Myocyte (in vitro differentiated cells): ENCODE measurements at regions not wholly inside any gene's neighbourhood (a gene's known extent, or its start where the extent isn't known, plus 50 kb on each side); places are given as distances from the start of the nearest gene placed in this dataset.
A peak's percentile ranks its signal among the peaks of the same experiment; 100 is the strongest.
"Not testable (repeated sequence)": the region's sequence is repeated elsewhere in the genome, so short reads cannot be mapped to it uniquely, and the experiment has no call there.

ENCODE experiments used
- DNase-seq: peaks from one replicate; pipeline ENCODE4 v3.0.0-alpha.2; 2012; ENCODE audit warnings: low read depth

DNA sequence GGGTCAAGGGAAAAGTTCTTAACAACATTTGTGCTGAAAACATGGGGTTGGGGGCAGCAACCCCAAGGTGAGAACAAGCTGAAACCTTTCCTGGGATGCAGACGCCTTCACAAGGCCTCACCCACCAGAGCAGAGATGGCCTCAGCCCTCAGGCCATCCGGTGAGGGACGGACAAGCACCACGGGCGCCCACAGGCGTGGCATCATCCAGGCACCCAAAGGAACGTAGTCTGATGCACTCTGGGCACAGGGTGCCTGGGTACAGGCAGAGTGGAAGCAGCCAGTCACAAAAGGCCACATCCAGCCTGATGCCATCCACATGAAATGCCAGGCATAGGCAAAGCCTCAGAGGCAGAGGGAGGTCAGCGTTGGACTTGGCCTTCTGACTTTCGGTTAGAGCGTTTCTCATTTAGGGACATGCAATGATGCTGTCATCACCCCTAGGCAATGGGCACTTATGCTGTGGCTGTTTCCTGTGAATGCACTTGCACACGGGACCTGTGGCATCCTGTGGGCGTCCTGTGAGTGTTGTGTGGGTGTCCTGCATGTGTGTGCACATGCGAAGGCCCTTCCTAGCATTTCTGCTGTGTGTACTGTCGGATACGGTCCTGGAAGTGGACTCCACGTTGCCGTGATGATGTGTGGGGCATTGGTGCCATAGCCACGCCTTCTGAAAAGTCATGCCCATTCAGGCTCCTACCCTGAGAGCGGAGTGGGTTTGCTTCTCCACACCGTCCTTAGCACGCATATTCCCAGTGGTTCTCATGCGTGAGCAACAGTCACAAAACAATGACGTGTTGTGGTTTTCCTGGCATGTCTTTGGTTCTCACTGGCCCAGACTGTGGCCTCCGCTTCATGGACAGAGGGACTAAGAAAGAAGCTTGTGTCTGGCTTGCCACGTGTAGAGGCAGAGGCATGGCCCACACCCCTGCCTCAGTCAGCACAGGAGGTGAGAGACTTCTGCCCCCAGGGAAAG lies 52.7 kb upstream of the ZNF469 start:
- no peak for DNase-seq

DNA sequence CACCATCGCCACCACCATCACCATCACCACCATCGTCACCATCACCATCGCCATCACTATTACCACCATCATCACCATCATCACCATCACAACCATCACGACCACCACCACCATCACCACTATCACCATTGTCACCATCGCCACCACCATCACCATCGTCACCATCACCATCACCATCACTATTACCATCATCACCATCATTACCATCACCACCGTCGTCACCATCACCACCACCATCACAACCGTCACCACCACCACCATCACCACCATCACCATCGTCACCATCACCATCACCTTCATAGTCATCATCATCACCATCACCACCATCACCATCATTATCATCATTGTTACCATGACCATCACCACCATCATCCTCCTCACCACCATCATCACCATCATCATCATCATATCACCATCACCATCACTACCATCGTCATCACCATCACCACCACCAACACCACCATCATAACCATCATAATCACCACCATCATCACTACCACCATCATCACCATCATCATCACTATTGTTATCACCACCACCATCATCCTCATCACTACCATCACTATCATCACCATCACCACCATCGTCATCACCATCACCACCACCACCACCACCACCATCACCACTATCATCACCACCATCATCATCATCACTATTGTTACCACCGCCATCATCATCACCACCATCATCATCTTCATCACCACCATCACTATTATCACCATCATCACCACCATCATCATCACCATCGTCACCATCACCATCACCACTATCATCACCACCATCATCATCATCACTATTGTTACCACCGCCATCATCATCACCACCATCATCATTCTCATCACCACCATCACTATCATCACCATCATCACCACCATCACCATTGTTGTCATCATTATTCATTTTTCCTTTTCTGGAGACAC lies 51.5 kb upstream of the ZNF469 start:
- no peak for DNase-seq

DNA sequence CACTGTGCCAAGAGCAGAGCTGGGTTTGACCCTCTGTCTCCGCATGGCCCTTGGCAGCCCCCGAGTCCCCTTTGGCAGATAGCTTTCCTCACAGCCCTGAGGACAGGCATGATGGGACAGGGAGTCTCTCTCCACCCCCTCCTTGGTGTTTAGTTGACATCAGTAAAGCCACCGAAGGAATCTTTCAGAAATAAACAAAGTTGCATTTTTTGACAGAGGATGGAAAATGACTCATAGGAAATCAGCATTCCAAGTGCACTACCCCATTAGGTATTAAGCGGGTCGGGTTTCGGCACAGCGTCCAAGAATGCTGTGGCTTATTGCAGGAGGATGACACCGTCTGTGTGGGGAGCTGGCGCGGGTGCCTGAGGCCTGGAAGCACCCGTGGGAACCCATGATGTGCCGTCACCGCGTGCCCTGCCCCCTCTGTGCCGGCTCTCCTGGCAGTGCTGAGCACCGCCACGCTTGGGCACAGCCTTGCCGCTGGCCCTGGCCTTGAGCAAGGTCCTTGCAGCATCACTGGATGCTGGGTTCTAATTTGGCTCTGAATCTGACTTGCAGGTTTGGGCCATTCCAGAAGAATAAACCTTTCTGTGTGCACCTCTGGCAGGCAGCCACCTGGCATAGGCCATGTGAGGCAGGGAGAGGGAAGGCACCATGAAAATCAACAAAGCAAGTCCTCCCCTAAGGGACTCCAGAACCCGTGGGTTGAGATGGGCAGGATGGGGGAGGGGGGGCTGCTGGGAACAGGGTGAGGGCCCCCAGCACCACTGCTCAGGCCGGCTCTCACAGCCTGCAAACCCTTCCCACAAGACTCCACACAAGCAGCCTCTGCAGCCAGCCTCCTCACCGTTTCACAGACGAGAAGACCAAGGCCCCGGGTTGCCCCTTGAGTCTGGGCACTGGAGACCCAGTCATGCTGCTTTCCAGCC lies 50.5 kb upstream of the ZNF469 start:
- peak; percentile 98 for DNase-seq

DNA sequence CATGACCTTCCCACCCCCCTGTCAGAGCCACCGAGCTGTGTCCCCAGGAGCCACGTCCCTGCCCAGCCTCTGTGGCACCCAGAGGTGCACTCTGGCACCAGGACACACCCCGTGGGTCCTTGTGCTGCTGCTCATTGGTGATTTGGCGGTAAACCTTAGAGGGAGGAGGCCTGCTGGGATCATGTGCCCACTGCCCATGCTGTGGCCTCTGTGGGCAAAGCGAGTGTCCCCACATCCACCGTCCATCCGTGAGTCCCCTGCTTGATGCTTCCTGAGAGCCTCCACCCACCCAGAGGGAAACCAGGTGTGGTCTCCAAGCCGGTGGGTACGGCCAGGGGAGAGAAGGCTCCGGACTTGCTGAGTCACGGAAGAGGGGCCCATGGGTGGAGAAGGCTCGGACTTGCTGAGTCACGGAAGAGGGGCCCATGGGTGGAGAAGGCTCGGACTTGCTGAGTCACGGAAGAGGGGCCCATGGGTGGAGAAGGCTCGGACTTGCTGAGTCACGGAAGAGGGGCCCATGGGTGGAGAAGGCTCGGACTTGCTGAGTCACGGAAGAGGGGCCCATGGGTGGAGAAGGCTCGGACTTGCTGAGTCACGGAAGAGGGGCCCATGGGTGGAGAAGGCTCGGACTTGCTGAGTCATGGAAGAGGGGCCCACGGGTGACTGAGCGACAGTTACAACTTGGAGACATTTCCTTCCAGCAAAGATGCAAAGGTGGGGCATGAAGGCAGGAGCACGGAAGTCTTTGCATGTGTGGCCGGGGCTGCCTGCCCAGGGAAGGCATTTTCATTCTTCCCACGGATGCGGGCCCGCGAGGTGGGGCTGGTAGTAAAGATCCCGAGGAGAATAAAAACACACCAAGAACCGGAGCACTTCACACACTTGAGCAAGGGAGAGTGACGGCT lies 49.6 kb upstream of the ZNF469 start:
- DNase-seq: not testable (repeated sequence)
